ENCODE measurements at regions not wholly inside any gene's neighbourhood (a gene's known extent, or its start where the extent isn't known, plus 50 kb on each side); places are given as distances from the start of the nearest gene placed in this dataset.

DNA sequence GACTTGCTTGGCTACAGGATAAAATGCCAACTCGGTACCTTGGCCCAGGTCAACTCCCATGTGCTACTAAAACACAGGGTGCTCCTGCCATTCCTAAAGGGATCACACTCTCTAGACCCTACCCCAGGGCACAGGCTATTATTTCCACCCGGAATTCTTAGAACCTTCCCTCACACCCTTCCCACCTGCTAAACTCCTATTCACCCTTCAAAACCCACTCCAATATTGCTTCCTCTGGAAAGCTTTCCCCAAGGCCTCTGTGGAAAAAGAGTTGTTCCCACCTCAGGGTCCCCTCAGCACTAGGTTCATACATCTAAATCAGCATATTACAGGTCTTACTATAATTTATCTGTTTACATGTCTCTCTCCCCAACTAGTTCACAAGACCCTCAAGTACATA, 75.0 kb upstream of the TANC1 start:
- Mint-ChIP-seq H3K27ac (no peak overlapping the region), H3K9me3 (no peaks in the 10 kb centered on the region), H3K4me3 (no peak overlapping the region), H3K27me3 (no peaks in the 10 kb centered on the region), H3K36me3 (no peaks in the 10 kb centered on the region), H3K4me1 (no peaks in the 10 kb centered on the region)
- CTCF ChIA-PET: no interaction called here
- no peak for DNase-seq

DNA sequence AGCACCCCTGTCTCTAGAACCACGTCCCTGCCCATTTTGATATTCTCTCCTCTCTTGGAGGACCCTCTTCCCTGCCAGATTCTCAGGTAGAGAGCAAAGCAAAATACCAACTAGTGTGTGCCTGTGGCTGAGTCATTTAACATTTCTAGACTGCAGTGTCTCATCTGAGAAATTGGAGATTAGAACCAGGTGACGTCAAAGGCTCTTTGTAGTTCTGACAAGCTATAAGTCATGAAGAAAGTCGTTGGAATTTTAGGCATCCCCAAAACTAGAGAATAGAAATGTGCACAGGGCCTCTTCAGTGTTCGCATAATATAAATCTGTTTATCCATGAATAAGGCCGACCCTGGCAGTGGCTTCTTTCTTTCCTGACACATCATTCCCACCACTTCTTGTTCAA, 74.4 kb upstream of the TANC1 start:
- DNase-seq: no peak
- H3K27ac Mint-ChIP-seq: no peak overlapping the region
- no peaks in the 10 kb centered on the region for H3K27me3 Mint-ChIP-seq
- H3K36me3 Mint-ChIP-seq: no peaks in the 10 kb centered on the region
- no peaks in the 10 kb centered on the region for H3K4me1 Mint-ChIP-seq
- H3K9me3 Mint-ChIP-seq: no peaks in the 10 kb centered on the region
- CTCF ChIA-PET: no interaction called here
- no peak overlapping the region for H3K4me3 Mint-ChIP-seq

DNA sequence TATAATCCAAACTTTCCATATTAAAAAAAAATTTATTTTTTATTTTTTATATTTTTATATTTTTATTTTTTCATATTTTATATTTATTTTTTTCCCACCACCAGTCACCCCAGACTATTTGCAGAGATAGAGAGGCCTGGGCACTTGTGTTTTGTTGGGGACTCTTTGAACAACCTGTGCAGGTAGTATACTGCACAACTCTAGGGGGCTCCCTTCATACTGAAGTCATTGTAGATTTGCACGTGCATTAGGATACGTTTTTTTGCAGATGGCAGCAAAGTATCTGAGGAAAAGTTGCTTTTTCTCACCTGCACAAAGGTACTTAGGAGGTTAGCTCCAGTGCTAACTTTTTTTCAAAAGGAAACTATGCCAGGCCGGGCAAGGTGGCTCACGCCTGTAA, 73.9 kb upstream of the TANC1 start:
- no peaks in the 10 kb centered on the region for H3K27me3 Mint-ChIP-seq
- H3K36me3 Mint-ChIP-seq: no peaks in the 10 kb centered on the region
- no peak for DNase-seq
- no peaks in the 10 kb centered on the region for H3K4me1 Mint-ChIP-seq
- CTCF ChIA-PET: no interaction called here
- H3K9me3 Mint-ChIP-seq: no peaks in the 10 kb centered on the region
- H3K4me3 Mint-ChIP-seq: no peak overlapping the region
- no peak overlapping the region for H3K27ac Mint-ChIP-seq

DNA sequence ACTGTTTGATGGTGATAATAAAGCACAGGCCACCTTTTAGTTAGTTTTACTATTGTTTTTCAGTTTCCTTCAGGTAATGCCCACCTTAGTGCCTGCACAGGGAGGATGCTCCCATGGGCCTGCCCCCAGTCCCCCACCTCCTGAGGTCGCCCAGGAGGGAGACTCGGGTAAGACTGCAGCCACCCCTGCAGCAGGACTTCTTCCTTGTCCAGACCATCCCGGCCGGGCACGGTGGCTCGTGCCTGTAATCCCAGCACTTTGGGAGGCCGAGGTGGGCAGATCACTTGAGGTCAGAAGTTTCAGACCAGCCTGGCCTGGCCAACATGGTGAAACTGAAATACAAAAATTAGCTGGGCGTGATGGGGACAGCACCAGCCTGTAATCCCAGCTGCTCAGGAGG, 68.1 kb upstream of the TANC1 start:
- H3K4me3 Mint-ChIP-seq: no peak overlapping the region
- peaks cover 3% of the 10 kb centered on the region for H3K27me3 Mint-ChIP-seq
- no peak overlapping the region for H3K27ac Mint-ChIP-seq
- H3K36me3 Mint-ChIP-seq: no peaks in the 10 kb centered on the region
- no peaks in the 10 kb centered on the region for H3K9me3 Mint-ChIP-seq
- CTCF ChIA-PET: interaction anchor here (0.8 to 5.6 kb wide), 4 partner anchors 218 to 1020 kb away, joined by 3 to 54 read pairs (median 4); no protein-coding TSS in a partner anchor
- peaks cover 2% of the 10 kb centered on the region for H3K4me1 Mint-ChIP-seq
- DNase-seq: no peak

DNA sequence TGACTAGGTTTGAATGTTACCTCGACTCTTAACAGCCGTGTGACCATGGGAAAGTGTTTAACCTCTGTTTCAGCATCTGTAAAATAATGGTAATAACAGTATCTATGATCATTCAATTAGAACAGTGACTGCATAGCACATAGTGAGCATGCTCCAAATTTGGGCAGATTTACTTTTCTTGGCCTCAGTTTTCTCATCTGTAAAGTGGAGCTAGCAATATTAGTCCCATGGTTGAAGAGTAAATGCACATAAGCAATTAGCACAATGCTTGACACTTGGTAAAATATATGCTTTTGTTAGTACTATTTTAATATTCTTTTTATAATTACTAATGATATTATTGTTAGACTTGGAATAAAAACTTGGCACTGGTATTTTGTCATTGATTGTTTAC, 66.4 kb upstream of the TANC1 start:
- peaks cover 2% of the 10 kb centered on the region for H3K4me1 Mint-ChIP-seq
- DNase-seq: no peak
- CTCF ChIA-PET: interaction anchor here (0.5 to 5.6 kb wide), 8 partner anchors 17 to 1614 kb away, joined by 3 to 54 read pairs (median 4); no protein-coding TSS in a partner anchor
- H3K4me3 Mint-ChIP-seq: no peak overlapping the region
- no peaks in the 10 kb centered on the region for H3K36me3 Mint-ChIP-seq
- H3K27me3 Mint-ChIP-seq: peaks cover 3% of the 10 kb centered on the region
- no peak overlapping the region for H3K27ac Mint-ChIP-seq
- H3K9me3 Mint-ChIP-seq: no peaks in the 10 kb centered on the region

DNA sequence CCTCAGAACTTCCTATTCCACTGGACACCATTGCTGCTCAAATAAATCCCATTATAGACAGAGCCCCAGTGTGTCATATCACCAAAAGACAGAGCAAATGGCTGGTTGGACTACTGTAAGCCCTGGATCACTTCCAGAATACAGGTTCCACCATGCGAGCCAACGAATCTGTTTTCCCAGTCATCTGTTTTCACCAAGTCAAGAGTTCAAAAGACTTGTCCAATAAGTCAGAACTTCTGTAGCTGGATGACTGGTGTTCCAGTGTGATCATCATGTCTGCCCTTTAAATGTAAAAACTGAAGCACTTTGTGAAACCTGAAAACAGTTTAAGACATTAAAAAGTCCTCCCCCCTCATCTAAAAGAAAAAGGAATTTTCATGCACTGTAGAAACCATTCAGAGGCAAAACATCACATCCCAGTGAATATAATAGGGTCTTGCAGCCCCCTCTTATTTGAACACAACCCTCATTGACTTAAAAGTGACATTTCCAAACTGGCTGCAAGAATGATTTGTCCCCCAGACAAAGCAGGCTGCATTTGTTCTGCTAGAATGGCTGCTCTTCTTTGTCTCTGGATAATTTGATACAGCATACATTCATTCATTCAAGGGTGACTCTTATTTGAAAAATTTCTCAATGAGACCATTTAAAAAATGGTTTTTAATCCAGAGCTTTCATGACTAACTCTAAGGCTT, 64.6 kb upstream of the TANC1 start:
- Mint-ChIP-seq H3K36me3 (no peaks in the 10 kb centered on the region), H3K4me3 (no peak overlapping the region), H3K27ac (no peak overlapping the region), H3K4me1 (peaks cover 2% of the 10 kb centered on the region), H3K27me3 (peaks cover 11% of the 10 kb centered on the region), H3K9me3 (no peaks in the 10 kb centered on the region)
- CTCF ChIA-PET: interaction anchor here (1.1 to 5.6 kb wide), 6 partner anchors 93 to 1064 kb away, joined by 3 to 54 read pairs (median 4); no protein-coding TSS in a partner anchor
- no peak for DNase-seq

DNA sequence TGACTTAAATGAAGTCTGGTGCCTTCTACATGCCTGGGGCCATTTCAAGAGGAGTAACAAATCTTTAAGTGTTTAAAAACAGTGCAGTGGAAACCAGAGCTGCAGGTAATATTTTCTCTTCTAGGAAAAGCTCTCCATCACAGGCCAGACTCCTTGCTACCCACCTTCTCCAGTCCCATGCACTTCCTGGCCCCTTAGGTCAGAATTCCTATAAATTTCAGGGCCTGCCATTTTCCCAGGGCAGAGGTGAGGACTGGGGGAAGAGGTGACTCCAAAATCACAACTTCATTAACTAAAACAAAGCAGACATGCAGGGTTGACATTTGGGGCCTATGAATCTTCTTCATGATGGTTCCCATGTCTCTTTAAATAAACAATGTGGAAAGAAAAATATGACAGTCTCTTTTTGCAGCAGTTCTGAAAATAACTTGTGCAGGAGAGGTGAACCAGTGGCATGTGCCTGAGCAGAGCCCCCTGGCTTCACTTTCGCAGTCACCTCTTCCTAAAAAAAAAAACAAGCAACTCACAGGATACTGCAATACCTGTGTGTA, 63.7 kb upstream of the TANC1 start:
- H3K27me3 Mint-ChIP-seq: peaks cover 11% of the 10 kb centered on the region
- no peak for DNase-seq
- H3K4me3 Mint-ChIP-seq: no peak overlapping the region
- no peak overlapping the region for H3K27ac Mint-ChIP-seq
- CTCF ChIA-PET: interaction anchor here (3.6 to 5.6 kb wide), 2 partner anchors 214 to 219 kb away, joined by 17 to 54 read pairs; no protein-coding TSS in a partner anchor
- H3K4me1 Mint-ChIP-seq: peaks cover 2% of the 10 kb centered on the region
- no peaks in the 10 kb centered on the region for H3K9me3 Mint-ChIP-seq
- H3K36me3 Mint-ChIP-seq: no peaks in the 10 kb centered on the region

DNA sequence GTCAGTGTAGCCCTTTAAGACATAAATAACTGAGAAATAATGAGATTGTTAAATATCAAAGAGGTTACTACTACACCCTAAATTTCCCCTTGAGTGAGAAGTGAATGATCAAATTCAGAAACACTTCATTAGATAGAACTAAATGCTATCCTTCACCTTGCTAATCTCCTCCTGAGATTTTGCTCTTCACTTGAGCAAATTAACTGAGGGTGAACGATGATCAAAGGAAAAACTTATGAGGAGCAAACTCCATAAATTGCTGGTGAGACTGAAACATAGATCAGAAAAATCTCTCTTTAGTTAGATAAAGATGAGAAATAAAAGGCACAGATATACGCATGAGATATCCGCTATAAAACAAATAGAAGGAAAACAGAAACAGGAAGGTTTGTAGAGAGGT, 63.1 kb upstream of the TANC1 start:
- CTCF ChIA-PET: no interaction called here
- Mint-ChIP-seq H3K4me1 (peaks cover 2% of the 10 kb centered on the region), H3K9me3 (no peaks in the 10 kb centered on the region), H3K27me3 (peaks cover 11% of the 10 kb centered on the region), H3K27ac (no peak overlapping the region), H3K4me3 (no peak overlapping the region), H3K36me3 (no peaks in the 10 kb centered on the region)
- no peak for DNase-seq

DNA sequence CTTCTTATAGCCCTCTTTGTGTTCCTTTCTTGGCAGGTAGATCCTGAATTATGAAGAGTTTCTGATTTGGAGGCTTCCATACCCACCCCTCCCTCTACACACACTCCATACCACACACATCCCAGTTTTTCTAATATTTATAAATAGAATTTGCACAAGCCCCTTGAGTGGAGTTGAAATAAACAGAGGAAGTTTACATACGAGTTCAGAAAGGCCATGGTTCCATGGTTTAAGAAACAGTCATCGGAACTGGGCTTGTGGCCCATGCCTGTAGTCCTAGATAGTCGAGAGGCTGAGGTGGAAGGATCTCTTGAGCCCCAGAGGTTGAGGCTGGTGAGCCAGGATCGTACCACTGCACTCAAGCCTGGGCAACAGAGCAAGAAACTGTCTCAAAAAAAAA, 62.7 kb upstream of the TANC1 start:
- Mint-ChIP-seq H3K9me3 (no peaks in the 10 kb centered on the region), H3K27me3 (peaks cover 11% of the 10 kb centered on the region), H3K4me3 (no peak overlapping the region), H3K36me3 (no peaks in the 10 kb centered on the region), H3K27ac (no peak overlapping the region), H3K4me1 (peaks cover 2% of the 10 kb centered on the region)
- no peak for DNase-seq
- CTCF ChIA-PET: no interaction called here

DNA sequence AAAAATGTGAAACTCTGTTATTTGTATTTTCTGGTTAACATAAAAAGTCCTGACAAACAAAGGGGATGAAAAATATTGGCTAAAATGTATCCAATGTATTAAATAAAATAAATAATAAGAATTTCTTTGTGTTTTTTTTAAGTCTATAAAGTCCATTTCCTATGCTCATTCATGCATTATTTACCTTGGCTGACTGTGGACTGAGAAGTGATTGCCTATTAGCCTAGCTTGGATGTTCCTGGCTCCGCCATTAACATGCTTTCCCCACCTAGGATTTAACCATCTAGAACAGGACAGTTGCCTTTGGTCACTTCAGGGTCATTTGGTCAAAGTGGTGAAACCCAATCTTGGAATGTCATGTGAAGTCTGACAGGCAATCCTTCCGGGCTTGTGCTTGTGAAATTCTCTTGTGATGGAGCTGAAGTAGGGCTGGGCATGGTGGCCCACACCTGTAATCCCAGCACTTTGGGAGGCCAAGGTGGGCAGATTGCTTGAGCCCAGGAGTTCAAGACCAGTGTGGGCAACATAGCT, 60.4 kb upstream of the TANC1 start:
- Mint-ChIP-seq H3K36me3 (no peaks in the 10 kb centered on the region), H3K27me3 (peaks cover 11% of the 10 kb centered on the region), H3K4me3 (no peak overlapping the region), H3K9me3 (no peaks in the 10 kb centered on the region), H3K4me1 (no peaks in the 10 kb centered on the region), H3K27ac (no peak overlapping the region)
- CTCF ChIA-PET: interaction anchor here (1.5 kb wide), 1 partner anchor 211 kb away, joined by 4 read pairs; no protein-coding TSS in a partner anchor
- DNase-seq: no peak

DNA sequence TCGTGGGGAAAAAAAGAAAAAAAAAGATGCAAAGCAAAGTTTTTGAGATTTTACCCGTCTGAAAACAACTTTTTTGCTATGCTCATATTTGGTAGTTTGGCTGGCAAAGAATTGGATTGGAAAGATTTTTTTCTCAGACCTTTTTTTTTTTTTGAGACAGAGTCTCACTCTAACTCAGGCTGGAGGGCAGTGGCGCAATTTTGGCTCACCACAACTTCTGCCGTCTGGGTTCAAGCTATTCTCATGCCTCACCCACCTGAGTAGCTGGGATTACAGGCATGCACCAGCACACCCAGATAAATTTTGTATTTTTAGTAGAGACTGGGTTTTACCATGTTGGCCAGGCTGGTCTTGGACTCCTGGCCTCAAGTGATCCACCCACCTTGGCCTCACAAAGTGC, 56.3 kb upstream of the TANC1 start:
- CTCF ChIA-PET: no interaction called here
- DNase-seq: no peak
- Mint-ChIP-seq H3K4me1 (no peaks in the 10 kb centered on the region), H3K27me3 (peaks cover 12% of the 10 kb centered on the region), H3K36me3 (no peaks in the 10 kb centered on the region), H3K27ac (no peak overlapping the region), H3K4me3 (no peak overlapping the region), H3K9me3 (no peaks in the 10 kb centered on the region)

DNA sequence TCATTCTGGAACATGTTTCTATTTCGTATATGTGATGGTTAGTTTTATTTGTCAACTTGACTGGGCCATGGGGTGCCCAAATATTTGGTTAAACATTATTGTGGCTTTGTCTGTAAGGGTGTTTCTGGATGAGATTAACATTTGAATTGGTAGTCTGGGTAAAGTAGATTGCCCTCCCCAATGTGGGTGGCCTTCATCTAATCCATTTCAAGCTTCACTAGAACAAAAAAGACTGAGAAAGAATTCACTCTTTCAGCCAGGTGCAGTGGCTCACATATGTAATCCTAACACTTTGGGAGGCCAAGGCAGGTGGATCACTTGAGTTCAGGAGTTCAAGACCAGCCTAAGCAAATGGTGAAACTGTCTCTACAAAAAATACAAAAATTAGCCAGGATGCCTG, 55.7 kb upstream of the TANC1 start:
- no peaks in the 10 kb centered on the region for H3K4me1 Mint-ChIP-seq

DNA sequence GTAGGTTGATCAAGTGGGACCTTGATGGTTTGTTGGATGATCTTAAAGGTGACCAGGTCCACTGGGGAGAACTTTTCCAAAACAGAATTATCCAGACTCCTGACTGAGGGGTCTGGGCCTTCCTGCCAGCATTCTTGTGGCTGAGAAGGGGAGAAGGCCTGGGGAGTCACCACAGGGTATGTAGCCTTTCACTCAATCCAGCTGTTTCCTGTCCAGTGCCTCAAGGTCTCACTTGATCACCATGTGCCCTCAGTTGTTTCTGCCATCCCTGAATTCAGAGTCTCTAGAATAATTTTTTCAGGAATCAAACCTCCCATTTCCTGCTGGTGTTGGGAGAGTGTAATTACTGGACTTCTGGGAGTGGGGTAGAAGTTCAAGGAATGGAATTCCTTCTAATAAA, 54.4 kb upstream of the TANC1 start:
- DNase-seq: no peak
- Mint-ChIP-seq H3K27ac (no peak overlapping the region), H3K4me3 (no peak overlapping the region), H3K27me3 (peaks cover 4% of the 10 kb centered on the region), H3K4me1 (no peaks in the 10 kb centered on the region), H3K9me3 (no peaks in the 10 kb centered on the region), H3K36me3 (no peaks in the 10 kb centered on the region)
- CTCF ChIA-PET: no interaction called here

More for the DNA sequence above, 55.7 kb upstream of the TANC1 start:
- Mint-ChIP-seq H3K4me3 (no peak overlapping the region), H3K36me3 (no peaks in the 10 kb centered on the region), H3K27me3 (peaks cover 9% of the 10 kb centered on the region), H3K27ac (no peak overlapping the region), H3K9me3 (no peaks in the 10 kb centered on the region)
- DNase-seq: no peak
- CTCF ChIA-PET: no interaction called here

DNA sequence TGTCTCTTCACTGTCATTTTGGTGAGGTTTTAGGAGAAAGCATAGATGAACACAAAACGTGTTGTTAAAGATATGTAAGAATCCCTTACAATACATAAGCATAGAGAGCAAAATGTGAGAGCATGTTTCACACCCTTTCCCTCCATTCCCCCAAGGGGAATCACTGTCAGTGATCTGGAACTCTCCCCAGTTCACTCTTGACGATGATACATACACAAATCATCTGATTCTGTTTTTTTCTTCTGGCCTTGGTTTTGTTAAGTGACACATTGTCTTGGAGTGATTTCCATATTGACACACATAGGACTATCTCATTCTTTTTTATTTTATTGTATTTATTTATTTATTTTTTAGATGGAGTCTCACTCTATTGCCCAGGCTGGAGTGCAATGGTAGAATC, 53.7 kb upstream of the TANC1 start:
- DNase-seq: no peak
- no peaks in the 10 kb centered on the region for H3K4me1 Mint-ChIP-seq
- H3K27ac Mint-ChIP-seq: no peak overlapping the region
- no peaks in the 10 kb centered on the region for H3K36me3 Mint-ChIP-seq
- H3K9me3 Mint-ChIP-seq: no peaks in the 10 kb centered on the region
- CTCF ChIA-PET: interaction anchor here (0.7 kb wide), 1 partner anchor 204 kb away, joined by 3 read pairs; no protein-coding TSS in a partner anchor
- no peak overlapping the region for H3K4me3 Mint-ChIP-seq
- H3K27me3 Mint-ChIP-seq: peaks cover 4% of the 10 kb centered on the region

DNA sequence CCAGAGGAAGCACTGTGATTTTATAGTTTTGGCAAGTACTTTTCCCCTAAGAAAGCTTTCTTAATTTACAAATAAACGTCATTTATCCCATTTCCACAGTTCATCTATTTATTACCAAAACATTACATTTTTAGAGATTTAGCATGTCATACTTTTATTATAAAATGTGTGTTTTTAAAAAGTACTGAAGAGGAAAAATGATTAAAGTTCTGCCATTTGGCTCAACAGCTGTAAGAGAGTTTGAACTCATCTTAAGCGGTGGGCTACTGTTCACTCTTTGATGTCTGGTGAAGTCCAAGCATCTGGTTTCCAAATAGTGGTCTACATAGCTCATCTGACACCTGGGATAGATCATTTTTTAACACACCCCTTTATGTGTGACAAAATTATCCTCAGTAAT, 51.3 kb upstream of the TANC1 start:
- Mint-ChIP-seq H3K4me3 (no peak overlapping the region), H3K9me3 (no peaks in the 10 kb centered on the region), H3K36me3 (no peaks in the 10 kb centered on the region), H3K27ac (no peak overlapping the region), H3K4me1 (no peaks in the 10 kb centered on the region), H3K27me3 (peaks cover 10% of the 10 kb centered on the region)
- CTCF ChIA-PET: no interaction called here
- DNase-seq: no peak
